ENCODE measurements at regions not wholly inside any gene's neighbourhood (a gene's known extent, or its start where the extent isn't known, plus 50 kb on each side); places are given as distances from the start of the nearest gene placed in this dataset.

DNA sequence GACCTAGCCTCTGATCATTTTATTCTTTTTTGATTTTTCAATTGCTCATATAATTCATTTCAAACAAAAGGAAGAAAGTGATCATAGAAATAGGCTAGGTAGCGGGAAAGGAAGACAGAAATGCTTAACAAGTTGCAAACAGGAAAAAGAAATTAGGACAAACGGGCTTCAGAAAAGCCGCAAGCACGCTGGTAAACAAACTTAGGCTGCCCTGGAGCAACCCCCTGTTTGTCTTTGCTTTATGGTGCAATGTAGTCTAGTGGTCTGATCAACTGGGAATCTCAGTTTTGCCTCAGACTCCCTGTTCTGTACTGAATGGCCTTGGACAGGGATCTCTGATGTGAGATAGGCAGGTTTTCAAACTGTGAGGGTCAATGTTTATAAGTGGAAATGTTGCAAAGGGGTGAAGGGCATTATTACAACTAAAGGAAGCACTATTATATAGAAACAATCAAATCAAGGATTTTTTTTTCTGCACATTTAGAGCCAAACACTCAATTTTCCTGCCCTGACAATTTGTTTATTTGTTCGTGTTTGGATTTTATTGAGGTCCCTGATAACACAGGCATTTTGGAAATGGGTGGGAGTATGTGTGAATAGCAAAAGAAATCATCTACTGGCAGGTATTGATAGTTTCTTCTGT, 146.8 kb upstream of the NRIP1 start (continued):
- TF ChIP-seq, protein P1, sequence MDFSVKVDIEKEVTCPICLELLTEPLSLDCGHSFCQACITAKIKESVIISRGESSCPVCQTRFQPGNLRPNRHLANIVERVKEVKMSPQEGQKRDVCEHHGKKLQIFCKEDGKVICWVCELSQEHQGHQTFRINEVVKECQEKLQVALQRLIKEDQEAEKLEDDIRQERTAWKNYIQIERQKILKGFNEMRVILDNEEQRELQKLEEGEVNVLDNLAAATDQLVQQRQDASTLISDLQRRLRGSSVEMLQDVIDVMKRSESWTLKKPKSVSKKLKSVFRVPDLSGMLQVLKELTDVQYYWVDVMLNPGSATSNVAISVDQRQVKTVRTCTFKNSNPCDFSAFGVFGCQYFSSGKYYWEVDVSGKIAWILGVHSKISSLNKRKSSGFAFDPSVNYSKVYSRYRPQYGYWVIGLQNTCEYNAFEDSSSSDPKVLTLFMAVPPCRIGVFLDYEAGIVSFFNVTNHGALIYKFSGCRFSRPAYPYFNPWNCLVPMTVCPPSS (IDR thresholded peaks at IDR 0.05) = no peak
- TF ChIP-seq SMAD3 (CRISPR knock-in tag; IDR thresholded peaks at IDR 0.05) (peak; percentile 95), ZBTB7A (CRISPR knock-in tag; IDR thresholded peaks at IDR 0.05) (no peak), ZNF781 (CRISPR knock-in tag; IDR thresholded peaks at IDR 0.05; ENCODE audit: borderline replicate concordance, not compliant biosample characterization) (no peak), POLR2G (IDR thresholded peaks at IDR 0.05; ENCODE audit: low read depth, low read length) (no peak), ZNF3 (CRISPR knock-in tag; IDR thresholded peaks at IDR 0.05) (no peak), NPAS2 (CRISPR knock-in tag; IDR thresholded peaks at IDR 0.05; ENCODE audit: borderline replicate concordance) (no peak), HES4 (CRISPR knock-in tag; IDR thresholded peaks at IDR 0.05; ENCODE audit: borderline replicate concordance) (no peak), CHD2 (IDR thresholded peaks at IDR 0.05; ENCODE audit: low read depth, low read length) (no peak), ZNF317 (CRISPR knock-in tag; IDR thresholded peaks at IDR 0.05) (peak; percentile 46; the same call in 1 of the 2 replicates), ZNF766 (CRISPR knock-in tag; IDR thresholded peaks at IDR 0.05; ENCODE audit: borderline replicate concordance) (no peak), HNF4A (CRISPR knock-in tag; IDR thresholded peaks at IDR 0.05) (peak; percentile 98)
- TF ChIP-seq, protein P2, sequence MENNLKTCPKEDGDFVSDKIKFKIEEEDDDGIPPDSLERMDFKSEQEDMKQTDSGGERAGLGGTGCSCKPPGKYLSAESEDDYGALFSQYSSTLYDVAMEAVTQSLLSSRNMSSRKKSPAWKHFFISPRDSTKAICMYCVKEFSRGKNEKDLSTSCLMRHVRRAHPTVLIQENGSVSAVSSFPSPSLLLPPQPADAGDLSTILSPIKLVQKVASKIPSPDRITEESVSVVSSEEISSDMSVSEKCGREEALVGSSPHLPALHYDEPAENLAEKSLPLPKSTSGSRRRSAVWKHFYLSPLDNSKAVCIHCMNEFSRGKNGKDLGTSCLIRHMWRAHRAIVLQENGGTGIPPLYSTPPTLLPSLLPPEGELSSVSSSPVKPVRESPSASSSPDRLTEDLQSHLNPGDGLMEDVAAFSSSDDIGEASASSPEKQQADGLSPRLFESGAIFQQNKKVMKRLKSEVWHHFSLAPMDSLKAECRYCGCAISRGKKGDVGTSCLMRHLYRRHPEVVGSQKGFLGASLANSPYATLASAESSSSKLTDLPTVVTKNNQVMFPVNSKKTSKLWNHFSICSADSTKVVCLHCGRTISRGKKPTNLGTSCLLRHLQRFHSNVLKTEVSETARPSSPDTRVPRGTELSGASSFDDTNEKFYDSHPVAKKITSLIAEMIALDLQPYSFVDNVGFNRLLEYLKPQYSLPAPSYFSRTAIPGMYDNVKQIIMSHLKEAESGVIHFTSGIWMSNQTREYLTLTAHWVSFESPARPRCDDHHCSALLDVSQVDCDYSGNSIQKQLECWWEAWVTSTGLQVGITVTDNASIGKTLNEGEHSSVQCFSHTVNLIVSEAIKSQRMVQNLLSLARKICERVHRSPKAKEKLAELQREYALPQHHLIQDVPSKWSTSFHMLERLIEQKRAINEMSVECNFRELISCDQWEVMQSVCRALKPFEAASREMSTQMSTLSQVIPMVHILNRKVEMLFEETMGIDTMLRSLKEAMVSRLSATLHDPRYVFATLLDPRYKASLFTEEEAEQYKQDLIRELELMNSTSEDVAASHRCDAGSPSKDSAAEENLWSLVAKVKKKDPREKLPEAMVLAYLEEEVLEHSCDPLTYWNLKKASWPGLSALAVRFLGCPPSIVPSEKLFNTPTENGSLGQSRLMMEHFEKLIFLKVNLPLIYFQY (CRISPR knock-in tag; IDR thresholded peaks at IDR 0.05; ENCODE audit: borderline replicate concordance) = no peak
- TF ChIP-seq, protein P3, sequence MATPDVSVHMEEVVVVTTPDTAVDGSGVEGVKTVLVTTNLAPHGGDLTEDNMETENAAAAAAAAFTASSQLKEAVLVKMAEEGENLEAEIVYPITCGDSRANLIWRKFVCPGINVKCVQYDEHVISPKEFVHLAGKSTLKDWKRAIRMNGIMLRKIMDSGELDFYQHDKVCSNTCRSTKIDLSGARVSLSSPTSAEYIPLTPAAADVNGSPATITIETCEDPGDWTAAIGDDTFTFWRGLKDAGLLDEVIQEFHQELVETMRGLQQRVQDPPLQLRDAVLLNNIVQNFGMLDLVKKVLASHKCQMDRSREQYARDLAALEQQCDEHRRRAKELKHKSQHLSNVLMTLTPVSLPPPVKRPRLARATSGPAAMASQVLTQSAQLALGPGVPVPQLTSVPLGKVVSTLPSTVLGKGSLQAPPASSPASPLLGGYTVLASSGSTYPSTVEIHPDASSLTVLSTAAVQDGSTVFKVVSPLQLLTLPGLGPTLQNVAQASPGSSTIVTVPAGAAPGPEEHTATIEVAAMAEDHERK (CRISPR knock-in tag; IDR thresholded peaks at IDR 0.05; ENCODE audit: low read depth) = no peak
- TF ChIP-seq, protein P4, sequence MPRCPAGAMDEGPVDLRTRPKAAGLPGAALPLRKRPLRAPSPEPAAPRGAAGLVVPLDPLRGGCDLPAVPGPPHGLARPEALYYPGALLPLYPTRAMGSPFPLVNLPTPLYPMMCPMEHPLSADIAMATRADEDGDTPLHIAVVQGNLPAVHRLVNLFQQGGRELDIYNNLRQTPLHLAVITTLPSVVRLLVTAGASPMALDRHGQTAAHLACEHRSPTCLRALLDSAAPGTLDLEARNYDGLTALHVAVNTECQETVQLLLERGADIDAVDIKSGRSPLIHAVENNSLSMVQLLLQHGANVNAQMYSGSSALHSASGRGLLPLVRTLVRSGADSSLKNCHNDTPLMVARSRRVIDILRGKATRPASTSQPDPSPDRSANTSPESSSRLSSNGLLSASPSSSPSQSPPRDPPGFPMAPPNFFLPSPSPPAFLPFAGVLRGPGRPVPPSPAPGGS (CRISPR knock-in tag; IDR thresholded peaks at IDR 0.05) = no peak
- TF ChIP-seq, protein P5, sequence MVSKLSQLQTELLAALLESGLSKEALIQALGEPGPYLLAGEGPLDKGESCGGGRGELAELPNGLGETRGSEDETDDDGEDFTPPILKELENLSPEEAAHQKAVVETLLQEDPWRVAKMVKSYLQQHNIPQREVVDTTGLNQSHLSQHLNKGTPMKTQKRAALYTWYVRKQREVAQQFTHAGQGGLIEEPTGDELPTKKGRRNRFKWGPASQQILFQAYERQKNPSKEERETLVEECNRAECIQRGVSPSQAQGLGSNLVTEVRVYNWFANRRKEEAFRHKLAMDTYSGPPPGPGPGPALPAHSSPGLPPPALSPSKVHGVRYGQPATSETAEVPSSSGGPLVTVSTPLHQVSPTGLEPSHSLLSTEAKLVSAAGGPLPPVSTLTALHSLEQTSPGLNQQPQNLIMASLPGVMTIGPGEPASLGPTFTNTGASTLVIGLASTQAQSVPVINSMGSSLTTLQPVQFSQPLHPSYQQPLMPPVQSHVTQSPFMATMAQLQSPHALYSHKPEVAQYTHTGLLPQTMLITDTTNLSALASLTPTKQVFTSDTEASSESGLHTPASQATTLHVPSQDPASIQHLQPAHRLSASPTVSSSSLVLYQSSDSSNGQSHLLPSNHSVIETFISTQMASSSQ (IDR thresholded peaks at IDR 0.05; ENCODE audit: low read depth) = peak; percentile 75
- TF ChIP-seq, protein P5 (CRISPR knock-in tag; IDR thresholded peaks at IDR 0.05; ENCODE audit: borderline replicate concordance) = peak; percentile 88; the same call in 1 of the 2 replicates
